Nephron progenitor cell (in vitro differentiated cells): ENCODE measurements at regions not wholly inside any gene's neighbourhood (a gene's known extent, or its start where the extent isn't known, plus 50 kb on each side); places are given as distances from the start of the nearest gene placed in this dataset.

ENCODE experiments used
- DNase-seq: peaks from one replicate; pipeline ENCODE4 v3.0.0; 2021
- H3K27ac Mint-ChIP-seq: 2 replicates; pipeline ENCODE4 v1.8.0; 2021; ENCODE audit warnings: mild to moderate bottlenecking, moderate library complexity, mixed read lengths
- H3K27me3 Mint-ChIP-seq: 2 replicates; pipeline ENCODE4 v1.8.0; 2021; ENCODE audit warnings: mild to moderate bottlenecking, low read depth, mixed read lengths; ENCODE audit not compliant: poor library complexity
- H3K36me3 Mint-ChIP-seq: 2 replicates; pipeline ENCODE4 v1.8.0; 2021; ENCODE audit warnings: low read depth, mixed read lengths
- H3K4me1 Mint-ChIP-seq: 2 replicates; pipeline ENCODE4 v1.8.0; 2021; ENCODE audit warnings: mixed read lengths
- H3K4me3 Mint-ChIP-seq: 2 replicates; pipeline ENCODE4 v1.8.0; 2021; ENCODE audit warnings: mild to moderate bottlenecking, moderate library complexity, mixed read lengths
- H3K9me3 Mint-ChIP-seq: 2 replicates; pipeline ENCODE4 v1.8.0; 2021; ENCODE audit warnings: mild to moderate bottlenecking, moderate library complexity, mixed read lengths
- TF ChIP-seq, protein P1 (sequence below): fragments of 200-600 bp; sonication (generic); IDR thresholded peaks from 2 replicates; pipeline ENCODE4 v1.5.0; 2021; ENCODE audit warnings: antibody characterized with exemption

- no peak overlapping the region for H3K4me3 Mint-ChIP-seq
- no peak for DNase-seq
- no peaks in the 10 kb centered on the region for H3K27me3 Mint-ChIP-seq
- H3K36me3 Mint-ChIP-seq: no peaks in the 10 kb centered on the region
- H3K4me1 Mint-ChIP-seq: peaks cover 5% of the 10 kb centered on the region
- H3K9me3 Mint-ChIP-seq: peaks cover 7% of the 10 kb centered on the region
- H3K27ac Mint-ChIP-seq: no peak overlapping the region
- TF ChIP-seq, protein P1, sequence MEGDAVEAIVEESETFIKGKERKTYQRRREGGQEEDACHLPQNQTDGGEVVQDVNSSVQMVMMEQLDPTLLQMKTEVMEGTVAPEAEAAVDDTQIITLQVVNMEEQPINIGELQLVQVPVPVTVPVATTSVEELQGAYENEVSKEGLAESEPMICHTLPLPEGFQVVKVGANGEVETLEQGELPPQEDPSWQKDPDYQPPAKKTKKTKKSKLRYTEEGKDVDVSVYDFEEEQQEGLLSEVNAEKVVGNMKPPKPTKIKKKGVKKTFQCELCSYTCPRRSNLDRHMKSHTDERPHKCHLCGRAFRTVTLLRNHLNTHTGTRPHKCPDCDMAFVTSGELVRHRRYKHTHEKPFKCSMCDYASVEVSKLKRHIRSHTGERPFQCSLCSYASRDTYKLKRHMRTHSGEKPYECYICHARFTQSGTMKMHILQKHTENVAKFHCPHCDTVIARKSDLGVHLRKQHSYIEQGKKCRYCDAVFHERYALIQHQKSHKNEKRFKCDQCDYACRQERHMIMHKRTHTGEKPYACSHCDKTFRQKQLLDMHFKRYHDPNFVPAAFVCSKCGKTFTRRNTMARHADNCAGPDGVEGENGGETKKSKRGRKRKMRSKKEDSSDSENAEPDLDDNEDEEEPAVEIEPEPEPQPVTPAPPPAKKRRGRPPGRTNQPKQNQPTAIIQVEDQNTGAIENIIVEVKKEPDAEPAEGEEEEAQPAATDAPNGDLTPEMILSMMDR: no peak
Measured at GRCh38 chr5:30959238-30959637, 234.2 kb upstream of the CDH6 start.

- no peak for DNase-seq
- H3K27me3 Mint-ChIP-seq: no peaks in the 10 kb centered on the region
- no peaks in the 10 kb centered on the region for H3K36me3 Mint-ChIP-seq
- no peak overlapping the region for H3K27ac Mint-ChIP-seq
- H3K9me3 Mint-ChIP-seq: peaks cover 15% of the 10 kb centered on the region
- H3K4me3 Mint-ChIP-seq: no peak overlapping the region
- TF ChIP-seq, protein P1: no peak
- H3K4me1 Mint-ChIP-seq: peaks cover 5% of the 10 kb centered on the region
Measured at GRCh38 chr5:30957591-30957990, 235.9 kb upstream of the CDH6 start.

DNA sequence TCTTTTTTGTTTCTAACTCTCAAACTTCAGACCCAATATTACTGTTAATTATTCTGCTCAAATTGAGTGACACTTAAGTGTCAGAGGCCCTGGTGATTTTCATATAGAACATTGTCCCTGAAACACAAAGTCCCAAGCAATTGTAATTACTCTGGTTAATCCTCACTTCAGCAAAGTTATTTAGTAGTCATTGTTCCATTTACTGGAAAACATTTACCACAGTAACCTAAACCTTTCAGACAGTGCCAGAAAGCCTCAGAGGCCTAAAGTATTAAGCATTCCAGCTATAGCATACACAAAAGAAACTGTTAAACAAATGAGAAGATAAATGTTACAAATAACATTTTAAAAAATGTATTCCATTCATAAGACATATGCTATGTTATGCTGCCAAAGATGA, 237.2 kb upstream of the CDH6 start:
- Mint-ChIP-seq H3K9me3 (peaks cover 22% of the 10 kb centered on the region), H3K4me1 (peaks cover 5% of the 10 kb centered on the region), H3K27me3 (no peaks in the 10 kb centered on the region), H3K4me3 (no peak overlapping the region), H3K36me3 (no peaks in the 10 kb centered on the region), H3K27ac (no peak overlapping the region)
- DNase-seq: no peak
- TF ChIP-seq, protein P1: no peak

DNA sequence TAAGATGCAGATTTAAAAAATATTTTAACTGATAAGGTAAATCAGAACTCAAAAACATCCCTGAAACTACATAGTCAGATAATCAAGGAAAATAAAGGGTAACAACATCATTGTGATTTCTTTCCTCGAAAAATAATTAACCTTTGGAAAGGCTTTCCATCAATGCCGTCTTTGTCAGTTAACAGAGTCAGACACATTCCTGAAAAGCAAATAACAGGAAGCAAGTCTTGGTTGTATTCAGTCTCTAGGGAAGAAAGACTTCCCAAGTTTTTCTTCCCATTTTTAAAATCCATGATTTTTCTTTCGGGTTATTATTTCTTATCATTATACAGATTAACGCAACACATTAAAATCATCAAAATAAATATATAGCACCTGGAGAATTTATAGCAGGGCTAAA, 256.4 kb upstream of the CDH6 start:
- H3K36me3 Mint-ChIP-seq: no peaks in the 10 kb centered on the region
- TF ChIP-seq, protein P1: no peak
- DNase-seq: no peak
- no peaks in the 10 kb centered on the region for H3K27me3 Mint-ChIP-seq
- H3K4me3 Mint-ChIP-seq: no peak overlapping the region
- peaks cover 27% of the 10 kb centered on the region for H3K4me1 Mint-ChIP-seq
- no peak overlapping the region for H3K27ac Mint-ChIP-seq
- no peaks in the 10 kb centered on the region for H3K9me3 Mint-ChIP-seq

GRCh38 chr5:30933599-30933998, 259.9 kb upstream of the CDH6 start:
- Mint-ChIP-seq H3K4me3 (no peak overlapping the region), H3K27me3 (no peaks in the 10 kb centered on the region), H3K27ac (no peak overlapping the region), H3K4me1 (peaks cover 25% of the 10 kb centered on the region), H3K9me3 (no peaks in the 10 kb centered on the region), H3K36me3 (no peaks in the 10 kb centered on the region)
- no peak for DNase-seq
- TF ChIP-seq, protein P1: no peak

DNA sequence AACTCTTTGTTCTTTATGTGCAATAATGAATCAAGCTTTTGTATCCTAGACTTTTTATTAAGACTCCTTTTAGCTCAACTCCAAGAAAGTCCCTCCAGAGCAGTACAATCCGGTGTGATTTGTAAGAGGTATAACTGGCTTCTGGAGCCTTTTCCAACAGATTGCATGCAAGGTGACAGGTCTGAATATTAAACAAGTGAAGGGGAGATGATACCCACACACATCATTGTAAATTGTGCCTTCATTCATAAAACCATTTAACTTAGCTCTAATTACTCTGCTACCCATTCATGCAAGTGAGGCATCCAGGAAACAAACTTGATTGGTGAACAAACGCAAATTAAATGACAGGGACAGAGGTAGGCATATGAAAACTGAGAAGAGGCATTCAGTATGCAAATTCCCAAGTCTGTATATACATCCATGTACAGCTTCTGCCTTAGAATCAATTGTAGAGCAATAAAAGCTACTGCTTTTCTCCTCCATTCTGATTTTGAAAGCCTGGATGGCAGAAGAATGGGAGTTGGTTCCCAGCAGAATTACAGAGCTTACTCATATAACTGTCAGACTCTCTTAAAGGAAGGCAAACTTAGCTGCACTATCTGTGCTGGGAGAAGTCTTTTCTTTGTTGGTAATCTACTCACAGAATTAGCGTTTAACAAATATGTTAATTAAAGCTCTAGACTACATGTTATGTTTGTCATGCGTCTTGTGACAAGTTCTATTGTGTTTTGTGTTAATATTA, 261.0 kb upstream of the CDH6 start:
- DNase-seq: no peak
- H3K4me1 Mint-ChIP-seq: peaks cover 25% of the 10 kb centered on the region
- no peak overlapping the region for H3K4me3 Mint-ChIP-seq
- TF ChIP-seq, protein P1: no peak
- H3K9me3 Mint-ChIP-seq: no peaks in the 10 kb centered on the region
- no peaks in the 10 kb centered on the region for H3K27me3 Mint-ChIP-seq
- no peak overlapping the region for H3K27ac Mint-ChIP-seq
- no peaks in the 10 kb centered on the region for H3K36me3 Mint-ChIP-seq
